GM12875 (cell line): ENCODE measurements at regions not wholly inside any gene's neighbourhood (a gene's known extent, or its start where the extent isn't known, plus 50 kb on each side); places are given as distances from the start of the nearest gene placed in this dataset.

ENCODE experiments used
- H3K4me3 ChIP-seq: one replicate; pipeline ENCODE4 v1.5.1; 2011; ENCODE audit warnings: low read depth, low read length, control low read depth
- TF ChIP-seq, protein P1 (sequence below): IDR thresholded peaks from 2 replicates; pipeline ENCODE4 v1.5.1; 2011; ENCODE audit warnings: low read depth, mild to moderate bottlenecking, control low read depth, inconsistent platforms, low read length, moderate library complexity, borderline replicate concordance; ENCODE audit not compliant: insufficient read depth

DNA sequence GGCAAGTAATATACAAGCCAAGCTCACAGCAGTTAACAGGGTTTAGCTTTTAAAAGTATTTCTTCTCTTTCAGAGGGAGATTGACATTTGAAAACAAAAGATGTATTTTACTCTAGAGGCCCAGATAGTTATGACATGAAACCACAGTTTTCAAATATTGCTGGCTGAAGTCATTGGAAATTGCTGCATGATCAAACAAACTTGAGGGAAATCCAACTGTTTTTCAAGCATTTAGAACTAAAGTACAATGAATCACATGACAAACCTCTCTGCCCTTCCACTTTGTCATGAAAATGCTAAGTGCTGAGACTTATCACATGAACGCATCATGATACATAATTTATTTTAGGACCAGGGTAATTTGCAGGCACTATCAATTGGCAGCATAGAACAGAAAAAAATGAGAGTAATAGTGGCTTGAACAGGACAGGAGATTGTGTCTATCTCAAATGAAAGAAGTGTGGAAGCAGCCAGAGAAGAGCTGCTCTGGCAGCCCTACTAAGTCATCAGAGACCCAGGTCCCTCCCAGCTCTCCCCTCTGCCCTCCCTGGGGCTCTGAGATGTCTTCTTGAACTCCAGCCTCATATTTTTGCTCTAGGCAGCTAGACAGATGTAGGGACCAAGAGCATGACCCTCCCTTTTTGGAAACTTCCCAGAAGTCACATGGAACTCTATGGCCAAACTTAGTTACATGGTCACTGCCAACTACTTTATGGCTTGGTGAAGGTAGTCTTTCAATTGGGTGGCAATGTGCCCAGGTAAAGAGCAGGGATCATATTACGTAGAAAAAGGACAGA lies 90.1 kb upstream of the PELI2 start:
- TF ChIP-seq, protein P1, sequence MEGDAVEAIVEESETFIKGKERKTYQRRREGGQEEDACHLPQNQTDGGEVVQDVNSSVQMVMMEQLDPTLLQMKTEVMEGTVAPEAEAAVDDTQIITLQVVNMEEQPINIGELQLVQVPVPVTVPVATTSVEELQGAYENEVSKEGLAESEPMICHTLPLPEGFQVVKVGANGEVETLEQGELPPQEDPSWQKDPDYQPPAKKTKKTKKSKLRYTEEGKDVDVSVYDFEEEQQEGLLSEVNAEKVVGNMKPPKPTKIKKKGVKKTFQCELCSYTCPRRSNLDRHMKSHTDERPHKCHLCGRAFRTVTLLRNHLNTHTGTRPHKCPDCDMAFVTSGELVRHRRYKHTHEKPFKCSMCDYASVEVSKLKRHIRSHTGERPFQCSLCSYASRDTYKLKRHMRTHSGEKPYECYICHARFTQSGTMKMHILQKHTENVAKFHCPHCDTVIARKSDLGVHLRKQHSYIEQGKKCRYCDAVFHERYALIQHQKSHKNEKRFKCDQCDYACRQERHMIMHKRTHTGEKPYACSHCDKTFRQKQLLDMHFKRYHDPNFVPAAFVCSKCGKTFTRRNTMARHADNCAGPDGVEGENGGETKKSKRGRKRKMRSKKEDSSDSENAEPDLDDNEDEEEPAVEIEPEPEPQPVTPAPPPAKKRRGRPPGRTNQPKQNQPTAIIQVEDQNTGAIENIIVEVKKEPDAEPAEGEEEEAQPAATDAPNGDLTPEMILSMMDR: no peak
- H3K4me3 ChIP-seq: no peak overlapping the region

DNA sequence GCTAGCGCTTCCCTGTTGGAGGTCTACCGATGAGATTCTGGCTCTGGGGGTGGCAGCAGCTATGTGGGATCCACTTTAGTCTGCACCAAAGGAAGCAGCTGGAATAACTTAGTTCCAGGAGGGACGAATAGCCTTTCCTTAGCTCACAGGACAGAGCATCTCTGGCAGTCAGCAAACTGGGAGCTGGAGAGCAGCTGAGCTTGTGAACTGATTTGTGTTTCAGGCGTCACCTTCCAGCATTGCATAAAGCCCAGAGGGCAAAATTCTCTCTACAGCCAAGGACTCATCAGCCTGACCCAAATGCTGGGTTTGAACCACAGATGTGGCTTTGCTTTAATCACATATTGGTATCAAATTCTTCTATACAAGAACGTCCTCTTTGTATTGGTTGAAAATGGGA lies 81.9 kb upstream of the PELI2 start:
- TF ChIP-seq, protein P1: no peak
- no peak overlapping the region for H3K4me3 ChIP-seq

DNA sequence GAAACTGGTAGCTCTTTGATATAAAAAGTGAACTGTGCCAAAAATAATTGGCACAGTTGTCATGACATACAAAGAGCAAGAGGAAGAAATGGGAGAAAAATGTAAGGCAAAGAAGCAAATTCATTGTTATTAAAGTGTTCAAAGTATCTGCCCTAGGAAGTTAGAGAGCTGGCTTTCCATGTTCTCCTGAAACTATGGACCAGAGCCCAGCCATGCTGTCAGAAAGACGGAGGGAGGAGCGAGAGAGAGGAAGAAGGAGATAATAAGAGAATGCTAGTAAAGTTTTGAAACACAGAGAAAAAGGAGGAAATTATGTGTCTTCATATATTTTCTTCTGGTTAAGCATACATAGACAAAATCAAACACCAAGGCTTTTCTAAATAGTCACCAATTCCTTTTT lies 78.1 kb upstream of the PELI2 start:
- TF ChIP-seq, protein P1: no peak

DNA sequence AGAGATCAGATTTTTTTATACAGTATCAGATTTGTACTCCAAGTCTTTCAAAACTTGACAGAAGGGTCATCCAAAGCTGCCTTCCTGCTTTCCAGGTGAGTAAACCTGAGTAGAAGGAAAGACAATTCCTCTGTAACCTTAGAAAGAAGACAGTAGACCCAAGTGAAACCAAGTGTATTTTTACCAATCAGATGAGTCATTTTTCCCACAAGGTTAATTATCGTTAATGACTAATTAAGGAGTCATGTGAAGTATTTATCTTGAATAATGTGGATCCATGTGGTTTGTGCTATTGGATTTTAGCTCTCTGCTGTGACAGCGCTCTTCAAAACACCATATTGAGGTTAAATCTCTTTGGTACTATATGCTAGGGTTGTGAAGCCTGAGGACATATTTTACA lies 74.0 kb upstream of the PELI2 start:
- TF ChIP-seq, protein P1: no peak

More for the DNA sequence above, 78.1 kb upstream of the PELI2 start:
- no peak overlapping the region for H3K4me3 ChIP-seq

DNA sequence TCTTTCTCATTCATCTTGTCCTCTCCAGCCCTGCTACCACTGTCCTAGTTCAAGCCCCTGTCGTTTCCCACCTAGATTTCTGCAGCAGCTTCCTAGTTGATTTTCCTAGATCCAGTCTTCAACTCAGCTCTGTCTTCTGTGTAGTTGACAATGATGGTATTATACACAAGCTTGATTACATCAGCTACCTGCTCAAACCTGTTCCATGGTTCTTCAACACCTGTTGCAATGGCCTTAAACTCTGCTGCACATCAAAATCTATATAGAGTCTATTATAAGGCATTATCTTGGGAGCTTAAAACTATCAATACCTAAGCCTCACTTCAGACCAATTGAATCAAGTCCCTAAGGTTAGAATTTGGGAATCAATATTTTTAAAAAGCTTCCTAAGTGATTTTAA lies 71.7 kb upstream of the PELI2 start:
- TF ChIP-seq, protein P1: no peak
- H3K4me3 ChIP-seq: no peak overlapping the region

More for the DNA sequence above, 74.0 kb upstream of the PELI2 start:
- no peak overlapping the region for H3K4me3 ChIP-seq

DNA sequence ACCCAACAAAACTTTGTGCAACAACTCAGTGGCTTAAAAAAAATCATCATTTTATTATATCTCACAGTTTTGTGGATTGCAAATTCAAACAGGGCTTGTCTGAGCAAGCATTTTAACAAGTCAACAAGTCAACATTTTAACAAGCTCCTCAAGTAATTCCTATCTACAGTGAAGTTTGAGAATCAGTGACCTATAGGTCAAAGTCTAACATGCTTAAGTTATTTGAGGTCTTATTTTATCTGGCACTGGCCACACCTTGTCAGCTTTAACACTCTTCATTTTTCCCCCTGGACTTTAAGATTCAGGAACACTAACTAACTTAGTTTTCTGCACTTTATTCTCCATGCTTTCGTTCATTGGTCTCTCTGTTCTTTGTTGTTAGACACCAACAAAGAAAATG lies 71.2 kb upstream of the PELI2 start:
- TF ChIP-seq, protein P1: no peak
- H3K4me3 ChIP-seq: no peak overlapping the region

DNA sequence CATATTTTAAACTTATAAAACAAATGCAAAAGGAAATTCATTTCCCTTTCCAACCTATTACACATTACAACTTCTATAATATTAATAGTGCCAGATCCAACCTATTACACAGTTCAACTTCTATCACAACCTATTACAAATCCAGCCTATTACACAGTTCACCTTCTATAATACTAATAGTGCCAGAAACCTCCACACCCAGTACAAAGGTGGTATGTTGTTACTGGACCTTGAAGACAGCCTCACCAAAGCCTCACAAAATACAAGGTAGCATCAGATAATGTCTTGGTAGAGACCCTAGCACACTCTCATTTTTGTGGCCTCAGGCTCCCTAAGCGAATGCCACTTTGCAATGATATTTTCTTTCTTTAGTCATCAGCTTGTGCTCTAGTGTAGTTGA lies 68.7 kb upstream of the PELI2 start:
- no peak overlapping the region for H3K4me3 ChIP-seq
- TF ChIP-seq, protein P1: no peak
